GM12878 (cell line): ENCODE measurements at regions not wholly inside any gene's neighbourhood (a gene's known extent, or its start where the extent isn't known, plus 50 kb on each side); places are given as distances from the start of the nearest gene placed in this dataset.

Source experiments
- ATAC-seq: fragments of 200-7000 bp; cut with Tn5 transposase; 3 replicates; pipeline ENCODE4 v1.9.1; 2020; ENCODE audit warnings: mild to moderate bottlenecking, moderate library complexity
- BruUV-seq: library from RNA; stranded (reverse); fragments of 400-500 nt; replicated peaks from 2 replicates; lab custom pipeline; 2021; lab: Mats Ljungman, UMichigan
- CTCF ChIA-PET: fragments of 300-600 bp; sonication (Branson Sonifier 250); formaldehyde crosslinking; extraction: SDS; loops from one replicate; lab custom pipeline; 2021; ENCODE audit warnings: inconsistent platforms; lab: Yijun Ruan, JAX
- POLR2A ChIA-PET: fragments of 350-600 bp; formaldehyde crosslinking; extraction: SDS; loops from one replicate; lab custom pipeline; 2021; ENCODE audit warnings: inconsistent platforms; lab: Charles Lee
- RAD21 ChIA-PET: fragments of 300-600 bp; sonication (Branson Sonifier 250); formaldehyde crosslinking; loops from one replicate; lab custom pipeline; 2023; ENCODE audit warnings: antibody characterized with exemption; ENCODE audit not compliant: unreplicated experiment; lab: Charles Lee
- SMC1A ChIA-PET: fragments of 300-600 bp; sonication (Branson Sonifier 250); formaldehyde crosslinking; loops from one replicate; lab custom pipeline; 2023; ENCODE audit not compliant: unreplicated experiment, uncharacterized antibody; lab: Charles Lee
- DNase-seq: peaks from one replicate; pipeline ENCODE4 v3.0.0-alpha.2; 2011; ENCODE audit warnings: low read depth, low spot score
- FAIRE-seq: peaks from 3 replicates; lab custom pipeline; 2011; peaks lifted over from hg19 to GRCh38; lab: Jason Lieb, UNC
- H2AFZ ChIP-seq: 2 replicates; pipeline ENCODE4 v1.6.0; 2011; ENCODE audit warnings: low read depth, low read length, control low read depth; ENCODE audit not compliant: control insufficient read depth
- H3K27ac ChIP-seq: 2 replicates; pipeline ENCODE4 v1.5.1; 2011; ENCODE audit warnings: control low read depth; ENCODE audit not compliant: control insufficient read depth, insufficient read depth
- H3K27me3 ChIP-seq, 2 experiments: replicated peaks in 1 of 2; 2 replicates each; pipeline versions ENCODE4 v1.6.0 to v1.6.1; 2011; ENCODE audit warnings: low read length in 1 of 2; ENCODE audit not compliant: control insufficient read depth in 2 of 2, insufficient read depth in 2 of 2
- H3K36me3 ChIP-seq, 2 experiments: 2 replicates each; pipeline ENCODE4 v1.5.1; 2011; ENCODE audit warnings: low read length in 1 of 2; ENCODE audit not compliant: control insufficient read depth in 2 of 2, insufficient read depth in 2 of 2
- H3K4me1 ChIP-seq: 2 replicates; pipeline ENCODE4 v1.6.1; 2011; ENCODE audit warnings: mild to moderate bottlenecking, low read length, moderate library complexity, mixed read lengths; ENCODE audit not compliant: control insufficient read depth, insufficient read depth
- H3K4me2 ChIP-seq: 2 replicates; pipeline ENCODE4 v1.6.0; 2011; ENCODE audit warnings: control low read depth; ENCODE audit not compliant: control insufficient read depth, insufficient read depth
- H3K4me3 ChIP-seq: fragments of 200-600 bp; sonication (generic); 2 replicates; pipeline ENCODE4 v1.5.1; 2016
- H3K79me2 ChIP-seq: 2 replicates; pipeline ENCODE4 v1.6.0; 2011; ENCODE audit warnings: low read length; ENCODE audit not compliant: control insufficient read depth, insufficient read depth
- H3K9ac ChIP-seq: 2 replicates; pipeline ENCODE4 v1.8.0; 2011; ENCODE audit warnings: low read length, control low read depth, mixed read lengths; ENCODE audit not compliant: control insufficient read depth, insufficient read depth
- H3K9me3 ChIP-seq: replicated peaks from 3 replicates; pipeline ENCODE4 v1.5.1; 2011; ENCODE audit warnings: mild to moderate bottlenecking, low read length; ENCODE audit not compliant: control insufficient read depth, insufficient read depth
- H4K20me1 ChIP-seq: 2 replicates; pipeline ENCODE4 v1.6.0; 2011; ENCODE audit not compliant: control insufficient read depth, insufficient read depth
- BHLHE40 ChIP-seq, 2 experiments: fragments of 450-650 bp in 1 of 2; IDR thresholded peaks; 2 replicates each; pipeline ENCODE4 v1.6.1; 2011 to 2017; ENCODE audit warnings: low read depth in 2 of 2, borderline replicate concordance in 1 of 2, improper control_type of control experiment in 1 of 2, low read length in 1 of 2, mild to moderate bottlenecking in 1 of 2
- GABPA ChIP-seq: IDR thresholded peaks from 2 replicates; pipeline ENCODE4 v1.6.1; 2014; ENCODE audit warnings: antibody characterized with exemption, low read depth, mild to moderate bottlenecking, inconsistent platforms
- PAX8 ChIP-seq: fragments of 450-650 bp; IDR thresholded peaks from 2 replicates; pipeline ENCODE4 v1.6.1; 2017; ENCODE audit warnings: mild to moderate bottlenecking, moderate library complexity
- REST ChIP-seq: IDR thresholded peaks from 2 replicates; pipeline ENCODE4 v1.6.1; 2012; ENCODE audit warnings: mild to moderate bottlenecking, low read depth, low read length
- SUPT20H ChIP-seq: IDR thresholded peaks from 2 replicates; pipeline ENCODE4 v1.6.1; 2011; ENCODE audit warnings: low read depth, mild to moderate bottlenecking, low read length, moderate library complexity, borderline replicate concordance; ENCODE audit not compliant: control insufficient read depth
- SUZ12 ChIP-seq: fragments of 200-600 bp; sonication (generic); IDR thresholded peaks from one replicate; pipeline ENCODE4 v1.6.1; 2018; ENCODE audit warnings: antibody characterized with exemption, mild to moderate bottlenecking; ENCODE audit not compliant: unreplicated experiment
- TARDBP ChIP-seq: IDR thresholded peaks from 2 replicates; pipeline ENCODE4 v1.6.1; 2016; ENCODE audit warnings: borderline replicate concordance
- ZBTB4 ChIP-seq: fragments of 450-650 bp; formaldehyde crosslinking; IDR thresholded peaks from 2 replicates; pipeline ENCODE4 v1.4.0; 2022; ENCODE audit warnings: mild to moderate bottlenecking, moderate library complexity
- in situ Hi-C: fragments of 300-500 bp; cut with MboI; formaldehyde crosslinking; loops from 9 replicates; pipeline ENCODE4 v1.14.3; 2018; ENCODE audit warnings: mixed read lengths
- intact Hi-C: fragments of 100-400 bp; cut with micrococcal nuclease; formaldehyde crosslinking; loops from one replicate; pipeline ENCODE4 v1.14.2; 2022; ENCODE audit not compliant: unreplicated experiment

GRCh38 chr22:22076932-22077703 lies 94.5 kb upstream of the TOP3B start (continued):
- TF ChIP-seq GABPA, result no peak

- Histone ChIP-seq H3K27ac (no peak overlapping the region), H4K20me1 (no peaks in the 10 kb centered on the region), H3K9ac (no peak overlapping the region), H2AFZ (no peak overlapping the region), H3K36me3 (no peaks in the 10 kb centered on the region), H3K4me3 (no peak overlapping the region), H3K79me2 (no peaks in the 10 kb centered on the region), H3K27me3 (no peaks in the 10 kb centered on the region), H3K4me1 (no peaks in the 10 kb centered on the region), H3K9me3 (no peaks in the 10 kb centered on the region), H3K4me2 (no peak overlapping the region)
- ATAC-seq, result no peak
- BruUV-seq, result no TSS peak
- RAD21 ChIA-PET, result no interaction called here
- intact Hi-C loops, result loop anchor here (10.0 kb wide), 1 partner anchor 58 kb away; no protein-coding TSS in a partner anchor
- no peak for DNase-seq
- SMC1A ChIA-PET, result no interaction called here
- POLR2A ChIA-PET, result no interaction called here
- FAIRE-seq, result no peak
- in situ Hi-C loops, result no loop called here
- CTCF ChIA-PET, result no interaction called here
- TF ChIP-seq REST, result no peak
- no peak for TF ChIP-seq BHLHE40 (IDR thresholded peaks at IDR 0.05; ENCODE audit: borderline replicate concordance in 1 of 2, low read depth in 2 of 2, low read length in 1 of 2)
- TF ChIP-seq TARDBP, result no peak
- no peak for TF ChIP-seq SUZ12
- no peak for TF ChIP-seq PAX8
- TF ChIP-seq SUPT20H, result no peak
- no peak for TF ChIP-seq GABPA
- no peak for TF ChIP-seq ZBTB4 (CRISPR knock-in tag)
Observed at GRCh38 chr22:22076361-22076760, 93.8 kb upstream of the TOP3B start.
